ENCODE measurements at regions not wholly inside any gene's neighbourhood (a gene's known extent, or its start where the extent isn't known, plus 50 kb on each side); places are given as distances from the start of the nearest gene placed in this dataset.

- TF ChIP-seq, protein P1, sequence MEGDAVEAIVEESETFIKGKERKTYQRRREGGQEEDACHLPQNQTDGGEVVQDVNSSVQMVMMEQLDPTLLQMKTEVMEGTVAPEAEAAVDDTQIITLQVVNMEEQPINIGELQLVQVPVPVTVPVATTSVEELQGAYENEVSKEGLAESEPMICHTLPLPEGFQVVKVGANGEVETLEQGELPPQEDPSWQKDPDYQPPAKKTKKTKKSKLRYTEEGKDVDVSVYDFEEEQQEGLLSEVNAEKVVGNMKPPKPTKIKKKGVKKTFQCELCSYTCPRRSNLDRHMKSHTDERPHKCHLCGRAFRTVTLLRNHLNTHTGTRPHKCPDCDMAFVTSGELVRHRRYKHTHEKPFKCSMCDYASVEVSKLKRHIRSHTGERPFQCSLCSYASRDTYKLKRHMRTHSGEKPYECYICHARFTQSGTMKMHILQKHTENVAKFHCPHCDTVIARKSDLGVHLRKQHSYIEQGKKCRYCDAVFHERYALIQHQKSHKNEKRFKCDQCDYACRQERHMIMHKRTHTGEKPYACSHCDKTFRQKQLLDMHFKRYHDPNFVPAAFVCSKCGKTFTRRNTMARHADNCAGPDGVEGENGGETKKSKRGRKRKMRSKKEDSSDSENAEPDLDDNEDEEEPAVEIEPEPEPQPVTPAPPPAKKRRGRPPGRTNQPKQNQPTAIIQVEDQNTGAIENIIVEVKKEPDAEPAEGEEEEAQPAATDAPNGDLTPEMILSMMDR (IDR thresholded peaks at IDR 0.05): no peak
- TF ChIP-seq POLR2A (IDR thresholded peaks at IDR 0.05) (no peak), POLR2AphosphoS5 (IDR thresholded peaks at IDR 0.05; ENCODE audit: insufficient read depth in 1 of 2, low read depth in 1 of 2) (no peak)
Observed at GRCh38 chr7:46969303-46970130, 612.4 kb downstream of the TNS3 start.
